ENCODE measurements at regions not wholly inside any gene's neighbourhood (a gene's known extent, or its start where the extent isn't known, plus 50 kb on each side); places are given as distances from the start of the nearest gene placed in this dataset.

GRCh38 chr6:133689863-133690262 is 199.1 kb upstream of the TCF21 start:
- DNase-seq (ENCODE audit: low read depth in 2 of 3, low spot score in 2 of 3): no peak

GRCh38 chr6:133693565-133693964 is 195.3 kb upstream of the TCF21 start:
- DNase-seq (ENCODE audit: low read depth in 2 of 3, low spot score in 2 of 3): no peak

- no peak for DNase-seq (ENCODE audit: low read depth in 2 of 3, low spot score in 2 of 3)
Measured at GRCh38 chr6:133697185-133697584, 191.7 kb upstream of the TCF21 start.

- no peak for DNase-seq (ENCODE audit: low read depth in 2 of 3, low spot score in 2 of 3)
Measured at GRCh38 chr6:133697666-133698065, 191.2 kb upstream of the TCF21 start.

DNA sequence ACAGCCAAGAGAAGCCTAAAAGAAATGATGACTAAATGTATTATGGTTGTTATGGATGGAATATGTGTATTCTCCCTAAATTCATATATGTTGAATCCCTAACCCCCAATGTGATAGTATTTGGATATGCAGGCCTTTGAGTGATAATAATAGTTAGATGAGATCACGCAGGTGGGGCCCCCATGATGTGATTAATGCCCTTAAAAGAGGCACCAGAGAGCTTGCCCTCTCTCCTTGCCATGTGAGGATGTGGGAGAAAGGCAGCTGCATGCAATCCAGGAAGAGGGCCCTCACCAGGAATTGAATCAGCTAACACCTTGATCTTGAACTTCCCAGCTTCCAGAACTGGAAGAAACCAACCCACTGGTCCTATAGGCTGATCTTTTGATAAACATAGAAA is 190.6 kb upstream of the TCF21 start:
- no peak for DNase-seq (ENCODE audit: low read depth in 2 of 3, low spot score in 2 of 3)

DNA sequence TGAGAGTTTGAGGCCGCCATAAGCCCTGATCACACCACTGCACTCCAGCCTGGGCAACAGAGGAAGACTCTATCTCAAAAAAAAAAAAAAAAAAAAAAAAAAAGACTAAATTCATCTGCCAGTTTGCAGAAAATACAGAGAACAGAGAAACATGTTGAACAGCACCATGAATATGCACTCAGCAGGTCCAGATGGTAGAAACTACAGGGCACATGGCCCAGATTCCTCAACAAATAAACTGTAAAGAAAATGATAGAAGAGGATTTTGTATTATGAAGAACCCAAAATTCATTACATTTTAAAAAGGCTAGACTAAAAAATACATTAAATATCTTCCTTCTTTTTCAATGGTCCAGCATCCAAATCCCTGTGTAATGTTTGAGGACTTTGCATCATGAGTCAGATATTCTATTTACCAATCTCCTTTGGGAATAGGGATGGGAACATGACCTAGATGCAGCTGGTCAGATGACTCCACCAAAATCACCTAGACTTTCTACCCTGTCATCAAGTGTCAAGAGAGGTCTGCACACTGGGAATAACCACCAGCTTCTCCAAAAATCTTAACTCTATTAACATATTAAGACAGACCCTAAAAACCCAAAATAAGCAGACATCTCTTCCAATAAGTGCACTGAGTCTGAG is 189.1 kb upstream of the TCF21 start:
- no peak for DNase-seq (ENCODE audit: low read depth in 2 of 3, low spot score in 2 of 3)

DNA sequence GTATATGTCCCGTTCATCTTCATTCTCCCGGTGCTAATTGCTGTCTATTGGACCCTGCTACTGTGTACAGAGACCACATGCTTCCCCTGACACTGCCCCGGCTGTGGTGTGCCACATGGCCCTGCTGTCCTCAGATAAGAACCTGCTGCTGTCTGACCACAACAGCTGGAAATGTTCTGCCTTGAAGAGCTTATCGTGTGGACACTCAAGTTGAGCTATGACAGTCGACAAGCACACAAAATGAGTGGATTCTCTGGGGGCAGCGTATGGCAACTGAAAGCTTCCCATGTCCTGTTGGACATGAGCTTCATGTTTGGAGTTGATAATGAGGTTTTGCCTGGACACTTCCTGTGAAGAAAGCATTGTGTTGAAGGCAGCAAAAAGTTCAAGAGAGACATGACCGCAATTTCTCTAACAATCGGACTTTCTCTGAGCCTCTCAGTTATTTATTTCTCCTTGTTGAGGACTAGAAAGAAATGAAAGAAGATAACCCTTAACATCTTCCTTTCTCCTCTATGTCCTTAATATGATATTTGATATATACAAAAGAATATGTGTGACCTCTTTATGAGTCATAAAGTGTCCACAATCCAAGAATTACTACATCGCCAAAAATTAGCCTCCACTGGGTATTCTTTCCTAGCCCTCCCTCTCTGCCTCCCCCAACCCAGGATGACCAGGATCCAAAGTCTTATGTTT is 187.1 kb upstream of the TCF21 start:
- no peak for DNase-seq (ENCODE audit: low read depth in 2 of 3, low spot score in 2 of 3)

DNA sequence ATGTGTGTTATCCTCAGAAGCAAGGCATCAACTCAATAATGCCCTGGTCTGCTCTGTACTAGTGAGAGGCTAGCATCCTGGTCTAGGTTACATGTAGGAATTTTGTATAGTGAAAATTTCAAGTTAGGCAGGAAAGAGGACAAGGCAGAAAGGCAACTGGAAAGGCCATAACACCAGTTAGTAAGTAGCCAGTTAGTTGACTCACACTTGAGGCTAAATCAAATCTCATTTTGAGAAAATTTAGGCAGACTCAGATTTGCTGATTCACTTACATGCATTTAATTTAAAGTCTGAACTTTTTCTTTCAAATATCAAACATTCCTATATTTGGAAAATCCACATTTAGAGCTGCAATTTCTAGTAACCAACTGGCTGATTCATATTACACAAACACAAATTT is 184.5 kb upstream of the TCF21 start:
- DNase-seq (ENCODE audit: low read depth in 2 of 3, low spot score in 2 of 3): no peak

- no peak for DNase-seq (ENCODE audit: low read depth in 2 of 3, low spot score in 2 of 3)
Measured at GRCh38 chr6:133705066-133705465, 183.8 kb upstream of the TCF21 start.

DNA sequence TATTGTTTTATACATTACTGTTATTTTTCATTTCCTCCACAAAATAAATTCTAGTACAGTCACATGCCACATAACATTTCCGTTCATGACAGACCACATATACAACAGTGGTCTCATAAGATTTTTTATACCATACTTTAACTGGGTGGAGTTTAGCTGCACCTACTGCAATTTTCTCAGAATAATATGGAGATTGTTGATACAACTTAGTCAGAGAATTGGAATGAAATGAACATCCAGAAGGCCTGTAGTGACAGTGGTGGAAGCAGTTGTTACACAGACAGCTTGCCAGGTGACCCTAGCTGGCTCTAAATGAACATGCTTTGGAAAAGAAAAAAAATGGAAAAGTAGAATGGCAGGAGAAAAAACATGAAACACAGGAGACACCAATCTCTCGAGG is 183.2 kb upstream of the TCF21 start:
- DNase-seq (ENCODE audit: low read depth in 2 of 3, low spot score in 2 of 3): no peak

GRCh38 chr6:133707456-133707855 is 181.5 kb upstream of the TCF21 start:
- no peak for DNase-seq (ENCODE audit: low read depth in 2 of 3, low spot score in 2 of 3)

GRCh38 chr6:133710826-133711225 is 178.1 kb upstream of the TCF21 start:
- DNase-seq (ENCODE audit: low read depth in 2 of 3, low spot score in 2 of 3): no peak

GRCh38 chr6:133715270-133715669 is 173.6 kb upstream of the TCF21 start:
- DNase-seq (ENCODE audit: low read depth in 2 of 3, low spot score in 2 of 3): no peak

DNA sequence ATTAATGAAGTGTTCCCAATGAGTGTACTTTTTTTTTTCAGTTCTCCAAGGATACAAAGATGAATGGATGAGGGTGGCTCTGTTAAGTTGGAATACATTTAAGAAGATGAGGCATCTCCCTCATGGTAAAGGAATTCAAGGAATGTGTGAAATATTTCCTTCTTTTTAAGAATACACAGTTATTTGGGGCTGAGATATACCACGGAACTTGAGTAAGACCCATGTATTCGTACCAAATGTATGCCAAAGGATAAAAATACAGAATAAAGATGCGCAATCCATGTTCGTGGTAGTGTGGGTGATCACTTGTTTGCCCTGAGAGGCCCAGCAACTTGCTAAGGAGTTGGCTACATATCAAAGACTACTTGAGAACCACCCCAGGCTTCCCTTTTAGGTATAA is 164.2 kb upstream of the TCF21 start:
- no peak for DNase-seq (ENCODE audit: low read depth in 2 of 3, low spot score in 2 of 3)

DNA sequence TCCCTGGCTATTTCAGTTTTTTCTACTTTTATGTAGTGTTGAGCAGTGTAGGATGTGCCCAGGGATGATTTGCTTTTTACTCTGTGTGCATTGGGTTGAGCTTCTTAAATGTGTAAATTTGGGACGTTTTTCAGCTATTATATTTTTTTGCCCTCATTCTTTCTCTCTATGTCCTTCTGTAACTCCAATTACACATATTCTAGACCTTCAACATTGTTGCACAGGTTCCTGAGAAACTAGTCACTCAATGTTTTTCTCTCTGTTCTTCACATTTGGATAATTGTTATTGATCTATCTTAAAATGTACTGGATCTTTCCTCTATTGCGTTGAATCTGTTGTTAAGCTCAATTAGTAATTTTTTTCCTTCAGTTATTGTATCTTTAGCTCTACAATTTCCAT is 162.7 kb upstream of the TCF21 start:
- no peak for DNase-seq (ENCODE audit: low read depth in 2 of 3, low spot score in 2 of 3)

GRCh38 chr6:133730881-133731280 is 158.0 kb upstream of the TCF21 start:
- no peak for DNase-seq (ENCODE audit: low read depth in 2 of 3, low spot score in 2 of 3)

- DNase-seq (ENCODE audit: low read depth in 2 of 3, low spot score in 2 of 3): no peak
Measured at GRCh38 chr6:133740218-133740617, 148.7 kb upstream of the TCF21 start.

- no peak for DNase-seq (ENCODE audit: low read depth in 2 of 3, low spot score in 2 of 3)
Measured at GRCh38 chr6:133740816-133741215, 148.1 kb upstream of the TCF21 start.

- no peak for DNase-seq (ENCODE audit: low read depth in 2 of 3, low spot score in 2 of 3)
Measured at GRCh38 chr6:133741375-133741861, 147.5 kb upstream of the TCF21 start.

DNA sequence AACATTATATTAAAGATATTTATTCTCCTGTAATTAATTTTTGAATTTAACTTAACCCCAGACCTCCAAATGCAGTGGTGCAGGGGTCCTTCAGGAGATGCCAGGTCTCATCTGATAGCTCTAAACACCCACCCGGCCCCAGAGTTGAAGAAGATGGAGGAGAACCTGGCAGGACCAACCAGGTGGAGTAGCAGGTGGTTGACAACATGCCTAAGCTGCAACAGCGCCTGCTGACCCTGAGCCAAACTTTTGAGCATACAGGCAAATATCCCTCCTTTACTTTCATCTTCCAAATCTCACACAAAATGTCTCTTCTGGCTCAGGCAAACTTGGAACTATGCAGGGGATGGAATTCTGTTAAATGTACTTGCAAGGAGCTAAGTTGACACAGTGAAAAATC is 145.3 kb upstream of the TCF21 start:
- DNase-seq (ENCODE audit: low read depth in 2 of 3, low spot score in 2 of 3): no peak

DNA sequence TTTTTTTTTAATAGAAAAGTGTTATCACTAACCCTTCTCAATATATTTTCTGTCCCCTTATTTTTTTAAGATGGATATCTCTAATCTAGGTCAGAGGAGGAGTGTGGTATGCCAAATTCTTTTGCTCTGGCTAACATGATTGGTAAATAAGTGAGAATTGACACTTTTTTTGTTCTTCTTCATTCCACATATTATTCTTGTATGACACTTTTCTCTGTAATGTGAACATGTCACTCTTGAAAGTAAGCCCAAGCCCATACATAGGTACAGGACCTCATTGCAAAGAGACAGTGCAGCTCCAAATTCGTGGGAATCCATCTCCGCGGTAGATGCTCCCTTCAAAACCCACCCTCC is 142.5 kb upstream of the TCF21 start:
- DNase-seq (ENCODE audit: low read depth in 2 of 3, low spot score in 2 of 3): no peak

DNA sequence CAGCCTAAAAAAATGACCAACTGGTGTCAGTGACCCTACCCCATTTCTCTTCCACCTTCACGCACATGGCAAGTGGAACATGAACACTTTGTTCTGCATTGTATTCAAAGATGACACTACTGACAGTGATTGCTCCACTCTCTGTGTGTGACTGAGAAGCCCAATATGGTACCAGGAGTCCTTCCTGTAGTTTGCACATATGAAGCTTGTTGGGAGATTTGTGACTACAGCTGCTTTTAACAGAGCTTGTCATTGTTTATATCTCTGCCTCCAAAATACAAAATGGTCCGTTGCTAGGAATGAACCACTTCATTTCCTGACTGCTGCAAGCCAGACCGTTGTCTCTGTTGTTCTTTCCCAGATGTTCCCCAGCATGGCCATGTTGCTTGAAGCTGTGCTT is 140.3 kb upstream of the TCF21 start:
- DNase-seq (ENCODE audit: low read depth in 2 of 3, low spot score in 2 of 3): no peak

GRCh38 chr6:133749427-133749826 is 139.5 kb upstream of the TCF21 start:
- DNase-seq (ENCODE audit: low read depth in 2 of 3, low spot score in 2 of 3): no peak

Measured in activated CD8-positive, alpha-beta memory T cell treated with anti-CD3 and anti-CD28 coated beads for 48 hours (primary cell).